Psoas muscle (tissue), 7 donors: ENCODE measurements at regions not wholly inside any gene's neighbourhood (a gene's known extent, or its start where the extent isn't known, plus 50 kb on each side); places are given as distances from the start of the nearest gene placed in this dataset.

Experiments
- ATAC-seq, 4 donors: fragments of 200-7000 bp; cut with Tn5 transposase; one replicate each; pipeline ENCODE4 v1.9.1; 2020; ENCODE audit warnings: moderate library complexity in 3 of 4, mild to moderate bottlenecking in 2 of 4
- DNase-seq, 2 donors: peaks; one replicate each; pipeline ENCODE4 v3.0.0-alpha.2; 2020
- H3K27ac ChIP-seq: fragments of 200-600 bp; one replicate; pipeline ENCODE4 v1.8.0; 2022
- H3K27me3 ChIP-seq, 3 donors: fragments of 200-600 bp in 1 of 3; one replicate each; pipeline versions ENCODE4 v1.6.1 to v1.8.0; 2013 to 2022; ENCODE audit warnings: low read length in 2 of 3, mild to moderate bottlenecking in 2 of 3, moderate library complexity in 1 of 3; ENCODE audit not compliant: insufficient read depth in 3 of 3
- H3K36me3 ChIP-seq, 2 donors: fragments of 200-600 bp in 1 of 2; one replicate each; pipeline versions ENCODE4 v1.6.1 to v1.8.0; 2013 to 2022; ENCODE audit warnings: low read depth in 1 of 2, mild to moderate bottlenecking in 1 of 2, moderate library complexity in 1 of 2; ENCODE audit not compliant: insufficient read depth in 1 of 2
- H3K4me1 ChIP-seq: fragments of 200-600 bp; one replicate; pipeline ENCODE4 v1.8.0; 2022
- H3K4me3 ChIP-seq: fragments of 200-600 bp; one replicate; pipeline ENCODE4 v1.8.0; 2022; ENCODE audit warnings: mild to moderate bottlenecking
- H3K9me3 ChIP-seq: fragments of 200-600 bp; one replicate; pipeline ENCODE4 v1.8.0; 2022
- WGBS, 3 donors: extraction: QIAGEN DNeasy Blood & Tissue Kit; methylation state at CpG; one replicate each; pipeline versions ENCODE4 v1.1.6 to v1.1.7; 2013; 5-methylcytosine and 5-hydroxymethylcytosine counted together
- intact Hi-C, 2 donors: fragments of 100-400 bp; cut with DNase I; formaldehyde crosslinking; loops; one replicate each; pipeline versions ENCODE4 v1.11.0 to v1.14.2; 2022
- TF ChIP-seq, protein P1 (sequence below): fragments of 200-600 bp; IDR thresholded peaks from one replicate; pipeline ENCODE4 v1.8.0; 2022; ENCODE audit warnings: antibody characterized with exemption
- donor health status: healthy with polysubstance abuse.
- donor health status: DM: no; HTN: no; CAD: no; lungs with moderate emphysema.
- donor health status: Bipolar disorder and iron deficiency.
- donor health status: healthy.
- donor health status: DM: yes; HTN: yes; CAD: no.
- donor health status: DM: no; HTN: no; CAD: no.
- donor health status: DM: yes; HTN: yes; CAD: no.

DNA sequence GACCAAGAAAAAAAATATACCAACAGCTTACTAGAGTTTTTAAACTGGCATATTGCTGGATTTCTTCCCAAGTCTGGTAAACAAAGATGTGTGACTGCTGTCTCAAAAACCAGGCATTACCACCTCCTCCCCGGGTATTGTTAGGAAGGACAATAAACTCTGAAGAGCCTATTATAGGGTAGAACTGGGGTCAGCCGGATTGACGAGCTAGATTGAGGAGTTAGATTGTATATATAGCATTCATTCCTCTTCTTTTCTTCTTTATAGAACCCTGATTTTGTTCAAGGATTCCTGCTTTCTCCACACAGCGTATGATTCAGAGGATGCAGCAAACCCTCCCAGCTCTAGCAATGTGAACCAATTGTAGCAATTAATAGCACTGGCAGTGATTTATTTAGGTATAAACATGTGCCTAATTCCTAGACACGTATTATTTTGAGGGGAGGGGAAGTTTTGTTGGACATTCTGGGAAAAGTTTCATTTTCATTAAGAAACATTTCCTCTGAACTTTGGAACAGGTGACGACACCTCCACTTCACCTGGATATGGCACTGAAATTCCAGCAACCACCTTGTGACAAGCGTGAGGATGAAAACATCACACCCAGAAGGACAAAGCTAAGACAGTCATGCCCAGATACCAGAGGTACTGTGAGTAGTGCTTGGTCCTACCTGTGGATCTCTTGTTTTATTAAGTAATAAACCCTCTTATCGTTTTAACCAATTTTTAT is 679.4 kb upstream of the KIRREL3 start:
- no peaks in the 10 kb centered on the region for H3K36me3 ChIP-seq
- 69 to 74% (median 74%) methylated on average over 8 of the region's 8 CpGs for WGBS, 3 donors
- no peak overlapping the region for H3K27ac ChIP-seq
- no peaks in the 10 kb centered on the region for H3K4me1 ChIP-seq
- intact Hi-C loops, result no loop called here
- H3K9me3 ChIP-seq, result no peaks in the 10 kb centered on the region
- TF ChIP-seq, protein P1, sequence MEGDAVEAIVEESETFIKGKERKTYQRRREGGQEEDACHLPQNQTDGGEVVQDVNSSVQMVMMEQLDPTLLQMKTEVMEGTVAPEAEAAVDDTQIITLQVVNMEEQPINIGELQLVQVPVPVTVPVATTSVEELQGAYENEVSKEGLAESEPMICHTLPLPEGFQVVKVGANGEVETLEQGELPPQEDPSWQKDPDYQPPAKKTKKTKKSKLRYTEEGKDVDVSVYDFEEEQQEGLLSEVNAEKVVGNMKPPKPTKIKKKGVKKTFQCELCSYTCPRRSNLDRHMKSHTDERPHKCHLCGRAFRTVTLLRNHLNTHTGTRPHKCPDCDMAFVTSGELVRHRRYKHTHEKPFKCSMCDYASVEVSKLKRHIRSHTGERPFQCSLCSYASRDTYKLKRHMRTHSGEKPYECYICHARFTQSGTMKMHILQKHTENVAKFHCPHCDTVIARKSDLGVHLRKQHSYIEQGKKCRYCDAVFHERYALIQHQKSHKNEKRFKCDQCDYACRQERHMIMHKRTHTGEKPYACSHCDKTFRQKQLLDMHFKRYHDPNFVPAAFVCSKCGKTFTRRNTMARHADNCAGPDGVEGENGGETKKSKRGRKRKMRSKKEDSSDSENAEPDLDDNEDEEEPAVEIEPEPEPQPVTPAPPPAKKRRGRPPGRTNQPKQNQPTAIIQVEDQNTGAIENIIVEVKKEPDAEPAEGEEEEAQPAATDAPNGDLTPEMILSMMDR, result no peak
- no peaks in the 10 kb centered on the region for H3K27me3 ChIP-seq
- DNase-seq (no peak), ATAC-seq (no peak)
- H3K4me3 ChIP-seq, result no peak overlapping the region

DNA sequence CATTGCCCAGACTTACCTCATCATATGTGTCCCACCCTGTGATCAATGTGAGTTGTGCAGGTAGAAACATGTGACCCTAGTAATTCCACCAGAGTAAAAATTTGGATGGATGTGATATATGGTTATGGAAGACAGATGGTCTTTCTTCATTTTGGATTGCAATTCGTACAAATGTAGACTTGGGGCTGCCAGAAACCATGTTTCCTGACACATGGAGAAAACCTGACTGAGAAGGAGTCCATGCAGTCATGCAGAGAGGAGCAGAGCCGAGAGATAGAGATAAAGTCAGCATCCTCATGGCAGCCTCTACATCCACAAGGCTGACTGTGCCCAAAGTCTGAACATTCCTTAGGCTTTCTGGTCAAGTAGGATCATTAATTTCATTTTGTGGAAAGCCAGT is 678.1 kb upstream of the KIRREL3 start:
- H3K4me3 ChIP-seq, result no peak overlapping the region
- no peaks in the 10 kb centered on the region for H3K27me3 ChIP-seq
- H3K27ac ChIP-seq, result no peak overlapping the region
- no peaks in the 10 kb centered on the region for H3K36me3 ChIP-seq
- intact Hi-C loops, result no loop called here
- 68 to 77% (median 76%) methylated on average over 2 of the region's 2 CpGs for WGBS, 3 donors
- TF ChIP-seq, protein P1, result no peak
- H3K4me1 ChIP-seq, result no peaks in the 10 kb centered on the region
- DNase-seq (no peak), ATAC-seq (no peak)
- H3K9me3 ChIP-seq, result no peaks in the 10 kb centered on the region

DNA sequence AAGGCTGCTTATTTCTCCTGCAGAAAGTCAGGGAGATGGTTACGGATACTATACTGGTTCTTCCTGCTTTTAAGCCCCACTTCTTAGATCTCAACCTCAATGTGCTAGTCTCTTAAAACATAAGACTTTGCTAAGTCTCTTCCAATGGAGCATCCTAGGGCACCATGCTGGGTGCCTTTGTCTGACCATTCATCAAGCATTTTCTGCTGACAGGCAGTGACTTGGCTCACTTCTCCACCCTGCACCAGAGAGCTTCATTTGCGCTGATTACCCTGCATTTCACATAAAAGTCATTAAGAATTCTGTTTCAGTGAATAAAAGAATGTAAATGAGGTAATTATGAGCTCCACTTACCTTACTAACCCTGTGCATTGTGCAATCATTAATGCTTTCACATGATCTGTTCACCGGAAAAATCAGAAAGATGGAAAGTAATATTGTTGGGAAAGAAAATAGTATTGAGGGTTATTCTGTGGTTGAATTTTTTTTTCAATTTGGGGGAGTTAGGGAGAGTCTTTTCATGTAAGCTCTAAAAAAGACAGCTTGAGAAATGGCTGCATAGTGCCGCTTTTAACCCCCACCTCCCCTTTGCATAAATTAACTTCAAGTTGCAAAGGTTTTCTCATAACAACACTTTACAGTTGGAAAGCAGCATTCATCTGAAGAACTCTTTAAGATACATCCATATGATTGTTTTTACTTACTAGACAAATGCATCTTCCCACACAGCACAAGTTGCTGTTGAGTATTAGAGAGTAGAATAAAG is 677.3 kb upstream of the KIRREL3 start:
- DNase-seq (no peak), ATAC-seq (no peak)
- H3K4me1 ChIP-seq, result no peaks in the 10 kb centered on the region
- H3K36me3 ChIP-seq, result no peaks in the 10 kb centered on the region
- no peaks in the 10 kb centered on the region for H3K27me3 ChIP-seq
- H3K9me3 ChIP-seq, result no peaks in the 10 kb centered on the region
- TF ChIP-seq, protein P1, result no peak
- H3K27ac ChIP-seq, result no peak overlapping the region
- no peak overlapping the region for H3K4me3 ChIP-seq
- 90 to 95% (median 95%) methylated on average over 4 of the region's 4 CpGs for WGBS, 3 donors
- intact Hi-C loops, result no loop called here

DNA sequence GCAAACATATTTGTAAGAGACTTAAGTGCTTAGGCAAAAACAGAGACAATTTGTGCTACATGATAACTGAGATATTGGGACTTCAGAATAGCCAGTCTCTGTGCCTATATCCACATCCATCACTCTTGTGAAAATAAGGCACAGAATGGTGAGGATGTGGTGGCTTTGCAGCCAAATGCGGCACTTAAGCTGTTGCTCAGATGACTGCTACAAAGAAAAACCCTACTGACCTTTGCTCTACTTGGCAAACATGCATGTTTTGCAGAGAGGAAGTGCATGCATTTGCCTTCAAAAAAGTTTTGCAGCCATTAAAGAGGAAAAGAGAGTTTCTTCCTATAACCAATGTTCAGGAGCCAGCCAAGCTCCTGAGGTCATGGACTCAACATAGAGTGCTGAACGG is 675.0 kb upstream of the KIRREL3 start:
- Histone ChIP-seq H3K9me3 (no peaks in the 10 kb centered on the region), H3K27me3 (no peaks in the 10 kb centered on the region), H3K4me3 (no peak overlapping the region), H3K36me3 (no peaks in the 10 kb centered on the region), H3K27ac (no peak overlapping the region), H3K4me1 (no peaks in the 10 kb centered on the region)
- TF ChIP-seq, protein P1, result no peak
- ATAC-seq (no peak), DNase-seq (no peak)
- intact Hi-C loops, result no loop called here
- 15 to 34% (median 17%) methylated on average over 2 of the region's 2 CpGs for WGBS, 3 donors
